CD14-positive monocyte (primary cell): ENCODE measurements at regions not wholly inside any gene's neighbourhood (a gene's known extent, or its start where the extent isn't known, plus 50 kb on each side); places are given as distances from the start of the nearest gene placed in this dataset.

Source experiments
- DNase-seq, 3 donors: peaks; one replicate each; pipeline ENCODE4 v3.0.0-alpha.2; 2011 to 2022
- H2AFZ ChIP-seq: 2 replicates; pipeline ENCODE4 v1.6.0; 2012; ENCODE audit warnings: mild to moderate bottlenecking, low read depth, low read length, inconsistent platforms; ENCODE audit not compliant: insufficient read depth, poor library complexity, severe bottlenecking
- H3K27ac ChIP-seq, 2 donors: 1 replicate in 1 of 2; 2 replicates in 1 of 2; pipeline ENCODE4 v1.5.1; 2012 to 2013; ENCODE audit warnings: low read length in 2 of 2, control low read depth in 1 of 2, inconsistent platforms in 1 of 2, low read depth in 1 of 2, mild to moderate bottlenecking in 1 of 2
- H3K27me3 ChIP-seq, 2 donors: one replicate each; pipeline versions ENCODE4 v1.6.0 to v1.6.1; 2011 to 2013; ENCODE audit warnings: low read length in 2 of 2; ENCODE audit not compliant: control insufficient read depth in 2 of 2, insufficient read depth in 2 of 2
- H3K36me3 ChIP-seq, 2 donors: replicated peaks in 1 of 2; 1 replicate in 1 of 2; 2 replicates in 1 of 2; pipeline versions ENCODE4 v1.5.1 to v1.6.1; 2012 to 2013; ENCODE audit warnings: low read length in 2 of 2, control low read depth in 1 of 2, inconsistent platforms in 1 of 2, mild to moderate bottlenecking in 1 of 2; ENCODE audit not compliant: insufficient read depth in 2 of 2, control insufficient read depth in 1 of 2
- H3K4me1 ChIP-seq, 2 donors: 1 replicate in 1 of 2; 2 replicates in 1 of 2; pipeline versions ENCODE4 v1.5.1 to v1.6.1; 2012 to 2013; ENCODE audit warnings: low read length in 2 of 2, control low read depth in 1 of 2, inconsistent platforms in 1 of 2, mild to moderate bottlenecking in 1 of 2, moderate library complexity in 1 of 2; ENCODE audit not compliant: insufficient read depth in 2 of 2, control insufficient read depth in 1 of 2
- H3K4me2 ChIP-seq: replicated peaks from 2 replicates; pipeline ENCODE3; 2012; ENCODE audit warnings: low read length, moderate library complexity, mild to moderate bottlenecking; ENCODE audit not compliant: poor library complexity, severe bottlenecking; ENCODE audit errors: extremely low read depth
- H3K4me3 ChIP-seq, 3 experiments: fragments of 200-600 bp in 1 of 3; sonication (generic) in 1 of 3; replicated peaks in 1 of 3; 1 replicate in 2 of 3; 2 replicates in 1 of 3; pipeline ENCODE4 v1.5.1; 2011 to 2013; ENCODE audit warnings: low read length in 3 of 3, mild to moderate bottlenecking in 3 of 3, control low read depth in 2 of 3, low read depth in 2 of 3, inconsistent platforms in 1 of 3, moderate library complexity in 1 of 3
- H3K79me2 ChIP-seq: 2 replicates; pipeline ENCODE4 v1.6.0; 2012; ENCODE audit warnings: mild to moderate bottlenecking, control low read depth, inconsistent platforms, low read length, moderate library complexity; ENCODE audit not compliant: insufficient read depth
- H3K9ac ChIP-seq: 2 replicates; pipeline ENCODE4 v1.6.0; 2017; ENCODE audit warnings: low read length, mild to moderate bottlenecking; ENCODE audit not compliant: insufficient read depth, poor library complexity, severe bottlenecking
- H3K9me3 ChIP-seq, 2 donors: replicated peaks in 1 of 2; 1 replicate in 1 of 2; 2 replicates in 1 of 2; pipeline versions ENCODE4 v1.5.1 to v1.6.1; 2012 to 2013; ENCODE audit warnings: low read length in 2 of 2, control low read depth in 1 of 2; ENCODE audit not compliant: control insufficient read depth in 1 of 2, insufficient read depth in 1 of 2
- H4K20me1 ChIP-seq: 2 replicates; pipeline ENCODE4 v1.6.0; 2012; ENCODE audit warnings: mild to moderate bottlenecking, low read length, control low read depth, moderate library complexity; ENCODE audit not compliant: insufficient read depth
- H3K27ac Mint-ChIP-seq, 7 donors: one replicate each; pipeline ENCODE4 v1.8.0; 2020; ENCODE audit warnings: mild to moderate bottlenecking in 7 of 7, mixed read lengths in 7 of 7, moderate library complexity in 6 of 7, inconsistent platforms in 2 of 7
- H3K27me3 Mint-ChIP-seq, 3 donors: one replicate each; pipeline ENCODE4 v1.8.0; 2021 to 2022; ENCODE audit warnings: low read depth in 3 of 3, mild to moderate bottlenecking in 3 of 3, mixed read lengths in 3 of 3, moderate library complexity in 3 of 3, inconsistent platforms in 1 of 3
- H3K36me3 Mint-ChIP-seq, 2 donors: one replicate each; pipeline ENCODE4 v1.8.0; 2020; ENCODE audit warnings: mixed read lengths in 2 of 2, inconsistent platforms in 1 of 2, mild to moderate bottlenecking in 1 of 2
- H3K4me1 Mint-ChIP-seq: one replicate; pipeline ENCODE4 v1.8.0; 2020; ENCODE audit warnings: mild to moderate bottlenecking, mixed read lengths
- H3K4me3 Mint-ChIP-seq, 2 donors: one replicate each; pipeline ENCODE4 v1.8.0; 2020; ENCODE audit warnings: mild to moderate bottlenecking in 2 of 2, mixed read lengths in 2 of 2, moderate library complexity in 1 of 2
- H3K9me3 Mint-ChIP-seq, 7 donors: one replicate each; pipeline ENCODE4 v1.8.0; 2020 to 2022; ENCODE audit warnings: mixed read lengths in 7 of 7, mild to moderate bottlenecking in 6 of 7, moderate library complexity in 6 of 7, inconsistent platforms in 2 of 7
- WGBS: methylation state at CpG from one replicate; pipeline ENCODE4 v1.1.5; 2013; ENCODE audit warnings: missing lambda C conversion rate; ENCODE audit not compliant: insufficient coverage; 5-methylcytosine and 5-hydroxymethylcytosine counted together
- intact Hi-C, 2 donors: fragments of 100-400 bp; cut with micrococcal nuclease; formaldehyde crosslinking; loops; one replicate each; pipeline versions ENCODE4 v1.15.0 to v1.15.1; 2023
- TF ChIP-seq, protein P1 (sequence below): fragments of 200-600 bp; IDR thresholded peaks from one replicate; pipeline ENCODE4 v1.8.0; 2022; ENCODE audit warnings: antibody characterized with exemption, mild to moderate bottlenecking

DNA sequence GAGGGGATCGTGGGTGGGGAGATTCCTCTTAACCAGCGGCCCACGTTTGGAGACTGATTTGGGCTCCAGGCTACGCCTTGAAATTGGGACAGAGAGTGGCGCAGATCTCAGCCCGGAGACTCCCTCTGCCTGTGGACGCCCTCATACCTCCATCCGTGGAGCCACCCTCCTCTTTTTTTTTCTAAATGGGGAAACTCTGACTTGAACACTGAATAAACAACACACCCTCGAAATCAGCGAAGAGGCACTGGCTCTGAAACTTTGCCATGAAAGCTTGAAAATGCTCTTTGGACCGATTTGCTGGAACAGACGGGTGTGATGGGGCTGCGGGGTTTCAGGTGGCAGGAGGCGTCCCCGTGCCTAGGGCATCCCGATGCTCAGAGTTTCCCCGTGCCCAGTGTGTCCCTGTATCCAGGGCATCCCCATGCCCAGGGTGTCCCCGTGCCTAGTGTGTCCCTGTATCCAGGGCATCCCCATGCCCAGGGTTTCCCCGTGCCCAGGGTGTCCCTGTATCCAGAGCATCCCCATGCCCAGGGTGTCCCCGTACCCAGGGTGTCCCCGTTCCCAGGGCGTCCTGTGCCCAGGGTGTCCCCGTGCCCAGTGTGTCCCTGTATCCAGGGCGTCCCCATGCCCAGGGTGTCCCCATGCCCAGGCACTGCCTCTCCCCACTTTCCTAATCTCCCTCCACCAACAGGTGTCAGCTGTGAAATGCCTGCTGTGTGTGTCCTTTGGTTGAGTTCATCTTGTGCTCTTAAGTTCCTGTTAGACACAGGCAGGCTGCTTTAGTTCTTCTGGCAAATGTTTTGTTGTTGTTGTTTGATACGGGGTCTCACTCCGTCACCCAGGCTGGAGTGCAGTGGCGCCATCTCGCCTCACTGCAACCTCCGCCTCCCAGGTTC is 187.0 kb downstream of the SEC14L1 start:
- Mint-ChIP-seq H3K4me1 (peaks cover 66% of the 10 kb centered on the region), H3K4me3 (no peak overlapping the region), H3K27me3 (peaks cover 0 to 4% (median 0%) of the 10 kb centered on the region in 3 donors), H3K9me3 (peaks cover 0 to 5% (median 0%) of the 10 kb centered on the region in 7 donors), H3K36me3 (peaks cover 13 to 18% of the 10 kb centered on the region in 2 donors), H3K27ac (peak overlapping the region in 1 of 7 donors; percentile 27)
- Histone ChIP-seq H3K4me2 (no peak overlapping the region), H3K79me2 (peaks cover 44% of the 10 kb centered on the region), H3K4me1 (peaks cover 56 to 69% of the 10 kb centered on the region in 2 donors), H3K27ac (no peak overlapping the region), H3K36me3 (no peaks in the 10 kb centered on the region), H4K20me1 (peaks cover 15% of the 10 kb centered on the region), H3K27me3 (no peaks in the 10 kb centered on the region), H3K4me3 (no peak overlapping the region), H3K9me3 (no peaks in the 10 kb centered on the region), H2AFZ (no peak overlapping the region), H3K9ac (no peak overlapping the region)
- no peak for DNase-seq
- WGBS: 94% methylated on average over 23 of the region's 29 CpGs
- intact Hi-C loops: no loop called here
- TF ChIP-seq, protein P1, sequence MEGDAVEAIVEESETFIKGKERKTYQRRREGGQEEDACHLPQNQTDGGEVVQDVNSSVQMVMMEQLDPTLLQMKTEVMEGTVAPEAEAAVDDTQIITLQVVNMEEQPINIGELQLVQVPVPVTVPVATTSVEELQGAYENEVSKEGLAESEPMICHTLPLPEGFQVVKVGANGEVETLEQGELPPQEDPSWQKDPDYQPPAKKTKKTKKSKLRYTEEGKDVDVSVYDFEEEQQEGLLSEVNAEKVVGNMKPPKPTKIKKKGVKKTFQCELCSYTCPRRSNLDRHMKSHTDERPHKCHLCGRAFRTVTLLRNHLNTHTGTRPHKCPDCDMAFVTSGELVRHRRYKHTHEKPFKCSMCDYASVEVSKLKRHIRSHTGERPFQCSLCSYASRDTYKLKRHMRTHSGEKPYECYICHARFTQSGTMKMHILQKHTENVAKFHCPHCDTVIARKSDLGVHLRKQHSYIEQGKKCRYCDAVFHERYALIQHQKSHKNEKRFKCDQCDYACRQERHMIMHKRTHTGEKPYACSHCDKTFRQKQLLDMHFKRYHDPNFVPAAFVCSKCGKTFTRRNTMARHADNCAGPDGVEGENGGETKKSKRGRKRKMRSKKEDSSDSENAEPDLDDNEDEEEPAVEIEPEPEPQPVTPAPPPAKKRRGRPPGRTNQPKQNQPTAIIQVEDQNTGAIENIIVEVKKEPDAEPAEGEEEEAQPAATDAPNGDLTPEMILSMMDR: no peak

DNA sequence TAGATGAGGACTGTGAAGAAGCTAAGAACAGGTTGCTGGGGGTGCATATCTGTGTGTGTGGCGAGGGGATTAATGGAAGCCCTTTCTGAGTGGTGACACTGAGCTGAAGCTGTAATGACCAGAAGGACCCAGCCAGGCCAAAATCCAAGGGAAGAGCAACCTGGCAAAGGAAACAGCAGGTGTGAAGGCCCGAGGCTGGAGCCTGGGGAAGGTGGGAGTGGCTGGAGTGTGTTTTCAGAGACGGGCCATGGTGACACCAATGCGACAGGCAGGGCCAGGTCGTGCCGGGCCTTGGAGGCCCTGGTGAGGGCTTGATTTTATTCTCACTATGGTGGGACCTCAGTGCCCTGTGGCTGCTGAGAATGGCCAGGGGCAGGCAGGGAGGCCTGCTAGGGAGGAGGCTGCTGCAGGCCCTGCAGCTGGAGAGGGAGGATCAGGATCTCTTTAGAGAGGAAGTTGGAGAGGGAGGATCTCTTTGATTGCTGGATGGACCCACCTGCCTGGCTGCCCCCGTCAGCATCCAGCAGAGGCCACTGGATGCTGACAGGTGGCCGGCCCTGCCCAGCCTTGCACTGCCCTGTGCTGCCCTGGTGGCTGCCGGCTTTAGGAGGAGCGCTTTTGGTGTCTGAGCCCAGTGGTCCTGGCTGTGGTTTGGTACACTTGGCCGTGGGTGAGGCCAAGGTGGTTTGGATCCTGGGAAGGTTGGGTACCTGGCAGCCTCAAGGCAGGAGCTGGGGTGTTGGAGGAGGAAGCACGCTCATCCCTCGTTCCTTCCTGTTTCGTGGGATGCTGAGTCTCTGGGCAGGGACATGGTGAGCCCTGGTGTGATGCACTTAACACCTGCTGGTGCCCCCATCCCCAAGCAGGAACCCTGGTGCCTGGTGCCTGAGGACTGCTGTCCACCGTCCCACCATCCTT is 188.3 kb downstream of the SEC14L1 start:
- Histone ChIP-seq H3K79me2 (peaks cover 38% of the 10 kb centered on the region), H2AFZ (no peak overlapping the region), H3K36me3 (no peaks in the 10 kb centered on the region), H3K27ac (no peak overlapping the region), H3K4me1 (peaks cover 43 to 60% of the 10 kb centered on the region in 2 donors), H3K4me2 (no peak overlapping the region), H3K9me3 (no peaks in the 10 kb centered on the region), H3K9ac (no peak overlapping the region), H3K27me3 (no peaks in the 10 kb centered on the region), H4K20me1 (peaks cover 15% of the 10 kb centered on the region), H3K4me3 (no peak overlapping the region)
- H3K9me3 Mint-ChIP-seq: peaks cover 0 to 8% (median 0%) of the 10 kb centered on the region in 7 donors
- 73% methylated on average over 13 of the region's 15 CpGs for WGBS
- H3K4me1 Mint-ChIP-seq: peaks cover 61% of the 10 kb centered on the region
- TF ChIP-seq, protein P1: no peak
- peaks cover 0 to 4% (median 0%) of the 10 kb centered on the region in 3 donors for H3K27me3 Mint-ChIP-seq
- H3K36me3 Mint-ChIP-seq: peaks cover 13 to 20% of the 10 kb centered on the region in 2 donors
- DNase-seq: no peak
- intact Hi-C loops: no loop called here
- peak overlapping the region in 4 of 7 donors; percentile 12 to 55 (median 50) for H3K27ac Mint-ChIP-seq
- H3K4me3 Mint-ChIP-seq: no peak overlapping the region
